NT2/D1 (cell line): ENCODE measurements at regions not wholly inside any gene's neighbourhood (a gene's known extent, or its start where the extent isn't known, plus 50 kb on each side); places are given as distances from the start of the nearest gene placed in this dataset.

Experiments
- DNase-seq: peaks from one replicate; pipeline ENCODE4 v3.0.0-alpha.2; 2011; ENCODE audit warnings: low read depth, low spot score
- H3K27me3 ChIP-seq: 2 replicates; pipeline ENCODE4 v1.6.0; 2011; ENCODE audit warnings: mild to moderate bottlenecking; ENCODE audit not compliant: insufficient read length, insufficient read depth
- H3K36me3 ChIP-seq: 2 replicates; pipeline ENCODE4 v1.6.1; 2011; ENCODE audit warnings: mild to moderate bottlenecking, low read length, mixed read lengths; ENCODE audit not compliant: insufficient read depth, insufficient read length
- H3K4me1 ChIP-seq: 2 replicates; pipeline ENCODE4 v1.5.1; 2011; ENCODE audit not compliant: insufficient read depth, insufficient read length
- H3K4me3 ChIP-seq: 2 replicates; pipeline ENCODE4 v1.5.1; 2011; ENCODE audit warnings: low read depth; ENCODE audit not compliant: insufficient read length
- H3K9ac ChIP-seq: 2 replicates; pipeline ENCODE4 v1.6.0; 2011; ENCODE audit warnings: low read depth; ENCODE audit not compliant: insufficient read length
- H3K9me3 ChIP-seq: 2 replicates; pipeline ENCODE4 v1.5.1; 2011; ENCODE audit warnings: mild to moderate bottlenecking, low read length; ENCODE audit not compliant: insufficient read depth
- SUZ12 ChIP-seq: IDR thresholded peaks from 2 replicates; pipeline ENCODE4 v1.6.1; 2011; ENCODE audit not compliant: insufficient read length, insufficient read depth; ENCODE audit errors: extremely low read depth
- YY1 ChIP-seq: IDR thresholded peaks from 2 replicates; pipeline ENCODE4 v1.6.1; 2011; ENCODE audit not compliant: insufficient read length, insufficient read depth
- ZNF274 ChIP-seq: IDR thresholded peaks from 2 replicates; pipeline ENCODE4 v1.6.1; 2011; ENCODE audit warnings: mild to moderate bottlenecking, low read depth, low read length

DNA sequence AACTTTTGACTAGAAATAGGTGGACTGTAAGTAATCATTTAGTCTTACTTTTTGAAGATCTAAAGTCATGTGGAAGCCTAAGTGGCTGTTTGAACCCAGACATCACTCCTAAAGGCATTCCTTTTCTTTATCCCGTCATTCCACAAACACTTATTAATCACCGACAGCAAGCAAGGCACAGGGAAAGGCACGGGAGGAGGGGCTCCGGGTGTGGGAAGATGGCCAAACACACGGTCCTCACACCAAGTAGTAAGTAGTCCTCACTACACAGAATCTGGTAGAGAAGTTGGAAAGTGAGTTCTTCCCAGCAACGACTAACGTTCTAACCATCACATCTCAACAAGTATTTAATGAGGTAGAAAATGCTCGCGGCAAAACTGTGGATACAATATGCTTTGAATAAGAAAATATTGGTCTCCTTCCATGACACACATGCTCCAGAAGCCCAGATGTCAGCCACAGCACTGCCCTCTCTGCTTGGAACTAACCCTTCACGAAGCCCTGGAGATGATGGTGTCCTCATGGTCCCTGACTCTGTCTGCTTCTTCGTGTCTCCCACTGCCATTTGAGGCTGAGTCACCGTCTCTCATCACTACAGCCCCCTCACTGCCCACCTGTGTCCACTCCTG, 202.2 kb downstream of the OPA1 start:
- no peaks in the 10 kb centered on the region for H3K36me3 ChIP-seq
- no peak overlapping the region for H3K4me3 ChIP-seq
- no peaks in the 10 kb centered on the region for H3K9me3 ChIP-seq
- H3K9ac ChIP-seq = no peak overlapping the region
- no peak for TF ChIP-seq YY1
- peaks cover 14% of the 10 kb centered on the region for H3K27me3 ChIP-seq
- no peak for DNase-seq
- H3K4me1 ChIP-seq = peaks cover 3% of the 10 kb centered on the region

DNA sequence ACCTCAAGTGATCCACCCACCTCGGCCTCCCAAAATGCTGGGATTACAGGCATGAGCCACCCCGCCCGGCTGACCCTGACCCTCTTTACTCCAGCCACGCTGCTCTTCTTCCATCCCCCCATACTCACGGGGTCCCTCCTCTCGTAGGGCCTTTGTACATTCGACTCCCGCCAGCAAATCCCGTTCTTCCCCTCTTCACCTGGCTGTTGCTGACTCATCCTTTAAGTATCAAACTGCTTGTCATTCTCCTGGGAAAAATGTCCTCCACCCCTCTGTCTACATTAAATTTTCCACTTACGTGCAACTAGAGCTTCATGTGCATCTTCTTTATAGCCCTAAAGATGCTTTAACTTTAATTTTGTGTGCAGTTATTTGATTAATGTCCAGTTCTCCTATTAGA, 203.1 kb downstream of the OPA1 start:
- TF ChIP-seq YY1 (no peak), ZNF274 (no peak), SUZ12 (no peak)
- Histone ChIP-seq H3K27me3 (peaks cover 5% of the 10 kb centered on the region), H3K36me3 (no peaks in the 10 kb centered on the region), H3K4me1 (no peaks in the 10 kb centered on the region), H3K4me3 (no peak overlapping the region), H3K9ac (no peak overlapping the region), H3K9me3 (no peaks in the 10 kb centered on the region)
- no peak for DNase-seq

DNA sequence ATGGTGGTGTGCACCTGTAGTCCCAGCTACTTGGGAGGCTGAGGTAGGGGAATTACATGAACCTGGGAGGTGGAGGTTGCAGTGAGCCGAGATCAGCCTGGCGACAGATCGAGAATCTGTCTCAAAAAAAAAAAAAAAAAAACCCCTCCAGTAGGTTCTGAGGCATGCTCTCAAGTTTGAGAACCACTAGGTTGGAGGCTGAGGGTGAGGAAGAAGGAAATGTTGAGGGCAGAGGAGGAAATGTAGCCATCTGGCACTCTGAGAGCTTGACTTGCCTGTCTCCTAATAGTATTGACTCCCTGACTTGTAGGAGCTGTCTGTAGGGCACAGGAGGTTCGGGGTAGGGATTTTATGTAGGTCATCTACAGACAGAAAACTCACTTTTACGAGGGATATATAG, 204.6 kb downstream of the OPA1 start:
- H3K9me3 ChIP-seq = no peaks in the 10 kb centered on the region
- H3K36me3 ChIP-seq = no peaks in the 10 kb centered on the region
- peaks cover 5% of the 10 kb centered on the region for H3K27me3 ChIP-seq
- no peak overlapping the region for H3K9ac ChIP-seq
- DNase-seq = no peak
- TF ChIP-seq SUZ12 (no peak), ZNF274 (no peak), YY1 (no peak)
- no peak overlapping the region for H3K4me3 ChIP-seq
- no peaks in the 10 kb centered on the region for H3K4me1 ChIP-seq

DNA sequence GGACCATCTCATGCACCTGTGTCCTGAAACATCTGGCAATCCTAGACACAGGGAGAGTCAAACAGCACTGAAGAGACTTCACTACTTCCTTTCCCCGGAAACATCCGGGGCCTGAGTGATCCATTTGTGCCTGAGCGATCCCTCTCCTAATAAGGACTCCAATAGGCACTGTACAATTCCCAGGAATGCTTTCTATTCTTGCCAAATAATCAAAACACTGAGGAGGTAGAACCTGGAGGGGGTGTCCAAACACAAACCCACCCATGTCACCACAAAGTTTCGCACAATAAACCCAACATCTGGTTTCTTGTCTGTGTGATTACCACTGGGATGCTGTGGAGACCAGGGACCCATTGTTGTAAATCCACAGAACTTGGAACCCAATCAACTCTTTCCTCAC, 205.0 kb downstream of the OPA1 start:
- H3K27me3 ChIP-seq = peaks cover 5% of the 10 kb centered on the region
- no peaks in the 10 kb centered on the region for H3K9me3 ChIP-seq
- H3K4me1 ChIP-seq = no peaks in the 10 kb centered on the region
- no peaks in the 10 kb centered on the region for H3K36me3 ChIP-seq
- no peak for TF ChIP-seq ZNF274
- no peak overlapping the region for H3K9ac ChIP-seq
- DNase-seq = no peak
- no peak overlapping the region for H3K4me3 ChIP-seq

DNA sequence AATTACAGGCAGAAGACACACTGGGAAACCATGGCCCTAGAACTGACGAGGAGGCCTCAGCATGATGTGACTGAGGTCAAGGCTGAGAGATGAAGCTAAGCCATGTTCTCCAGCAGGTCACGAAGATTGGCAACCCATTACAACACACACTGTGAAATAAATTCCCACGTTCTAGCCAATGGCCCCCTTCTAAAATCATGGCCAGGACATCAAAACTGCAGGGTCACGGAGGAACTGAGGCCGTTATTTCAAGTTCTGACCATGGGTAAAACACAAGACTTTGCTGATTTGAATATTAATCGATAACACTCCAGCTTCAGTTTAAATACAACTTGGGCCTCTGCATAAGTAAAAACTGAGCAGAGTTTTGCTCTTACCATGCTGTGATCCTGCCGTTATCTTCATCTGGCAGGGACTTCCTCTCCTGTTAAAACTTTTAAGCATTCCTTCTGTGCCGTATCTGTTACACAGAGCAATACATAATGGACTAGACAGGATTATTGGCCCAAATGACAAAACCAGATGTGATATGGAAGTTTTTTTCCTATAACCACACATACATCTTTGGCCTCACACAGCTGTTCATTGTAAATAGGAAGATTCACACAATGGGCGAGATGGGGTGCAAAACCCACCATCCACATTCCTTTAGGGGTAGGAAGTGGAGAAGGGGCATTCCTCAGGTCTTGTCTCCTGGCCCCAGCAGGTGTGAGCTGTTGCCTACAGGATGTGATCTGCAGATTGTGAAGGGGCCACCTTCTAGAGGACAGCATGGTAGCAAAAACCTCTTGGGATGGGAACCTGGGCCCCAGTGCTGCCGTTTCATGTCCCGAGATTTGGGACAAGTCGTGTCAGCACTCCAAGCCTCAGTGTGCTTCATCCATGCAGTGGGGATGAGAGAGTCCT, 207.4 kb downstream of the OPA1 start:
- no peak overlapping the region for H3K4me3 ChIP-seq
- no peaks in the 10 kb centered on the region for H3K9me3 ChIP-seq
- no peak for DNase-seq
- no peaks in the 10 kb centered on the region for H3K27me3 ChIP-seq
- H3K4me1 ChIP-seq = no peaks in the 10 kb centered on the region
- H3K36me3 ChIP-seq = no peaks in the 10 kb centered on the region
- no peak for TF ChIP-seq YY1
- no peak for TF ChIP-seq SUZ12
- H3K9ac ChIP-seq = no peak overlapping the region

DNA sequence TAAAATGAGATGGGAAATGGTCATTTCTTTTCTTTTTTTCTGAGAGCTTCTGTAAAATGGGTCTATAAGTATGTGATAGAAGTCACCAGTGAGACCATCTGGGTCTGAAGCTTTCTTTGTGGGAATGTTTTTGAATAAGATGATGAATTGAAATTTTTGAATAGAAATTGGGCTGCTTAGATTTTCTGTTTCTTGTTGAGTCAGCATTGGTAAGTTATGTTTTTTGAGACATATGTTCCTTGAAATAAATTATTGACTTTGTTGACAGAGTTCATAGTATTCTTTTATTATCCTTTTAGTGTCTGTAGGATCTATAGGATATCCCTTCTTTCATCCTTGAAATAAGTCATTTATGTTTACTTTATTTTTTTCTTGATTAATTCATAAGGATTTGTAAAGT, 208.1 kb downstream of the OPA1 start:
- no peaks in the 10 kb centered on the region for H3K4me1 ChIP-seq
- TF ChIP-seq ZNF274 = no peak
- TF ChIP-seq YY1 = no peak
- TF ChIP-seq SUZ12 = no peak
- H3K4me3 ChIP-seq = no peak overlapping the region
- no peaks in the 10 kb centered on the region for H3K27me3 ChIP-seq
- H3K9me3 ChIP-seq = no peaks in the 10 kb centered on the region
- H3K36me3 ChIP-seq = no peaks in the 10 kb centered on the region
- DNase-seq = no peak
- H3K9ac ChIP-seq = no peak overlapping the region

DNA sequence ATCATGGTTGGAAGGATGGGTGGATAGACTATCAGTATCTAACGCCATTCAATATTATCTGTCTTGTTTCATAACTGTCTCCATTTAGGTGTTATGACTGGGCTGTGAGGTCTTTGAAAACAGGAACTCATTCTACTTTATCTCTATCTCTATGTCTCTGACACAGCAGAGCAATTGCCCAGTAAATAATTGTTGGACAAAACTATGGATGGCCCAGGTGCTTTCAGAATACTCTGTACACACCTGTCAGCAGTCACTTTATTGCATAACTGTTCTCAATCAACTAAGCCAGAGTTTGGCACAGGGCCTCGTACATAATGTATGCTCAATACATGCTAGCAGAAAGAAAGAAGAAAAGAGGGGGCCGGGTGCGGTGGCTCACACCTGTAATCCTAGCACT, 210.3 kb downstream of the OPA1 start:
- H3K27me3 ChIP-seq = peaks cover 15% of the 10 kb centered on the region
- no peak overlapping the region for H3K9ac ChIP-seq
- H3K36me3 ChIP-seq = no peaks in the 10 kb centered on the region
- DNase-seq = no peak
- no peak overlapping the region for H3K4me3 ChIP-seq
- no peaks in the 10 kb centered on the region for H3K9me3 ChIP-seq
- no peak for TF ChIP-seq ZNF274
- no peak for TF ChIP-seq SUZ12
- no peak for TF ChIP-seq YY1
- no peaks in the 10 kb centered on the region for H3K4me1 ChIP-seq
